Lower lobe of right lung (tissue), 2 donors: ENCODE measurements at regions not wholly inside any gene's neighbourhood (a gene's known extent, or its start where the extent isn't known, plus 50 kb on each side); places are given as distances from the start of the nearest gene placed in this dataset.

Source experiments
- ATAC-seq, 2 donors: fragments of 200-7000 bp; cut with Tn5 transposase; one replicate each; pipeline ENCODE4 v1.9.1; 2020 to 2022; ENCODE audit warnings: mild to moderate bottlenecking in 2 of 2, moderate library complexity in 2 of 2
- DNase-seq: peaks from one replicate; pipeline ENCODE4 v3.0.0-alpha.2; 2020
- H3K27ac ChIP-seq: fragments of 200-600 bp; one replicate; pipeline ENCODE4 v1.8.0; 2022
- H3K27me3 ChIP-seq: fragments of 200-600 bp; one replicate; pipeline ENCODE4 v1.8.0; 2022; ENCODE audit warnings: low read depth
- H3K36me3 ChIP-seq: fragments of 200-600 bp; one replicate; pipeline ENCODE4 v1.8.0; 2022; ENCODE audit warnings: mild to moderate bottlenecking
- H3K4me1 ChIP-seq: fragments of 200-600 bp; one replicate; pipeline ENCODE4 v1.8.0; 2022
- H3K4me3 ChIP-seq: fragments of 200-600 bp; one replicate; pipeline ENCODE4 v1.8.0; 2022; ENCODE audit warnings: mild to moderate bottlenecking
- H3K9me3 ChIP-seq: fragments of 200-600 bp; one replicate; pipeline ENCODE4 v1.8.0; 2022
- intact Hi-C: fragments of 100-400 bp; cut with DNase I; formaldehyde crosslinking; loops from one replicate; pipeline ENCODE4 v1.11.0; 2022
- TF ChIP-seq, protein P1 (sequence below): fragments of 200-600 bp; IDR thresholded peaks from one replicate; pipeline ENCODE4 v1.8.0; 2022; ENCODE audit warnings: antibody characterized with exemption, mild to moderate bottlenecking
- donor health status: DM: no; HTN: yes; CAD: no; lungs with severe emphysema.

DNA sequence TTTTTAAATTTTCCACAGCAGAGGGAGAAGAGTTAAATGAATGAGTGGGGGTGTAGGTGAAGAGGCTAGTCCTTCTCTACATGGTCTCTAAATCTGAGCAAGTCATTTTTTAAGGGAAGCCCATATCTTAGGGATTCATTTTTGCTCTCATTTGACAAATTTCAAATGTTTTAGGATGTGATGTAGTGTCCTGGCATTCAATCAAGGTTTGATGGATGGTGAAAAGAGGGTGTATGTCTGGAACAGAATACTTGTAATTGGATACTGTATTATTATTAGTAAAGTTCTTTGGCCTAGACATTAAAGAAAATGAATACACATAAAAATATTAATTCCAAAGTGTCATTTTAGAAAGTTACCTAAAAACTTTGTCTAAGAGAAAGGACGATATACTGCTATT lies 167.8 kb upstream of the PTBP2 start:
- DNase-seq, result no peak

DNA sequence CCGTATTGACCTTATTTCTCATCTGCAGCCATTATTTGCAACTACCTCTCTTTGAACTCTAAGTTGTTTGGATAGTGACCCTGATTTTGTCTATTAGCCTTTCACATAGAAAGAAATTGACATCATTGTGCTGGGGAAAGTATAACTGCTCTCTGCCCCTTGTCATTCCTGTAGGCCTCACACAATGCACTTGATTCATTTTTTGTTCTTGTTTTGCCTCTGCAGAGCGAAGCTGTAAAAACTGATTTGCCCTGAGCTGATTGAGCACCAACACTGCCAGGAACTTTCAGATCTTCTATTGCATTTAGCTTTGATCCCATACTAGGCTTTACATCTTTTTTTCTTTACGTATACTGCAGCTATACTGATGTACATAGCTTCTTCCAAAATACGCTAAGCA lies 167.2 kb upstream of the PTBP2 start:
- intact Hi-C loops, result no loop called here
- Histone ChIP-seq H3K4me3 (no peak overlapping the region), H3K4me1 (peaks cover 1% of the 10 kb centered on the region), H3K9me3 (no peaks in the 10 kb centered on the region), H3K27ac (no peak overlapping the region), H3K36me3 (no peaks in the 10 kb centered on the region), H3K27me3 (no peaks in the 10 kb centered on the region)
- TF ChIP-seq, protein P1, sequence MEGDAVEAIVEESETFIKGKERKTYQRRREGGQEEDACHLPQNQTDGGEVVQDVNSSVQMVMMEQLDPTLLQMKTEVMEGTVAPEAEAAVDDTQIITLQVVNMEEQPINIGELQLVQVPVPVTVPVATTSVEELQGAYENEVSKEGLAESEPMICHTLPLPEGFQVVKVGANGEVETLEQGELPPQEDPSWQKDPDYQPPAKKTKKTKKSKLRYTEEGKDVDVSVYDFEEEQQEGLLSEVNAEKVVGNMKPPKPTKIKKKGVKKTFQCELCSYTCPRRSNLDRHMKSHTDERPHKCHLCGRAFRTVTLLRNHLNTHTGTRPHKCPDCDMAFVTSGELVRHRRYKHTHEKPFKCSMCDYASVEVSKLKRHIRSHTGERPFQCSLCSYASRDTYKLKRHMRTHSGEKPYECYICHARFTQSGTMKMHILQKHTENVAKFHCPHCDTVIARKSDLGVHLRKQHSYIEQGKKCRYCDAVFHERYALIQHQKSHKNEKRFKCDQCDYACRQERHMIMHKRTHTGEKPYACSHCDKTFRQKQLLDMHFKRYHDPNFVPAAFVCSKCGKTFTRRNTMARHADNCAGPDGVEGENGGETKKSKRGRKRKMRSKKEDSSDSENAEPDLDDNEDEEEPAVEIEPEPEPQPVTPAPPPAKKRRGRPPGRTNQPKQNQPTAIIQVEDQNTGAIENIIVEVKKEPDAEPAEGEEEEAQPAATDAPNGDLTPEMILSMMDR, result no peak
- DNase-seq, result no peak
- ATAC-seq, result no peak

More for the DNA sequence above, 167.8 kb upstream of the PTBP2 start:
- H3K27me3 ChIP-seq, result no peaks in the 10 kb centered on the region
- H3K27ac ChIP-seq, result no peak overlapping the region
- H3K4me3 ChIP-seq, result no peak overlapping the region
- TF ChIP-seq, protein P1, result no peak
- no peaks in the 10 kb centered on the region for H3K4me1 ChIP-seq
- no peaks in the 10 kb centered on the region for H3K36me3 ChIP-seq
- no peak for ATAC-seq
- intact Hi-C loops, result no loop called here
- H3K9me3 ChIP-seq, result no peaks in the 10 kb centered on the region

DNA sequence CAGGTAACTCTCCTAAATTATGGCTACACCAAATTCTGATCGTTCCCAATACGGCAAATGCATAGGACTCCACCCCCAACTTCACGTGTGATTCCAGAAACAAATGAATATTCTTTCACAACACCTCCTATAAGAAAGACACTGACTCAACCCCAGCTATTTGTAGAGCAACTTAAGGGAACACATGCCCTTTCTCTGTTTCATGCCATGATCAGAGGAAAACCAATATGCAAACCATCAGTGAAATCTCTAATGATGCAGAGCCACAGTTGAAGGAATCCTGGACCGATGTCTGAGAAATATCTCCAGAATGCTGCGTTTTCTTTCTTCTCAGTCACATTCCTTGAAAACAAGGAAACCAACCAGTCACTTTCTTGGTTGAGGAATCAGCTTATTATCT lies 164.2 kb upstream of the PTBP2 start:
- TF ChIP-seq, protein P1, result no peak
- Histone ChIP-seq H3K36me3 (no peaks in the 10 kb centered on the region), H3K4me3 (no peak overlapping the region), H3K9me3 (no peaks in the 10 kb centered on the region), H3K27me3 (no peaks in the 10 kb centered on the region), H3K27ac (no peak overlapping the region), H3K4me1 (peaks cover 5% of the 10 kb centered on the region)
- intact Hi-C loops, result no loop called here
- DNase-seq, result no peak
- no peak for ATAC-seq

DNA sequence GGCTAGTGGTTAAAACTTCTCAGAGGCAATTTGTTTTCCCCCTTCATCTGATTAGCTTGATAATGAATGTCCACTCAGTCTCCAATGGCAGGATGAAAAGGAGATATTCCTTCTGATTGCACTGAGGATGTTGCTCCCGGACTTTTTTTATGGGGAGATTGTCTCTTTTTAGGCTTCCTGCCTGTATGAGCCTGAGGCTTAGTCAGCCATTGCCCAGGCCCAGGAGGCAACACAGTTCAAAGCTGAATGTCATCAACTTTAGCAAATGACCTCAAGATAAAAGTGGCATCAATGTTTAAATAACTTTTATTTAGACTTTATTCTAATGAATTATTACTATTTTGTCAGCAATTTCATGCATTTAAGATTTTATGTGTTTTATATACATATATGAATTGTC lies 162.9 kb upstream of the PTBP2 start:
- Histone ChIP-seq H3K4me1 (peaks cover 5% of the 10 kb centered on the region), H3K4me3 (no peak overlapping the region), H3K36me3 (no peaks in the 10 kb centered on the region), H3K27ac (no peak overlapping the region), H3K9me3 (no peaks in the 10 kb centered on the region), H3K27me3 (no peaks in the 10 kb centered on the region)
- no peak for DNase-seq
- no peak for ATAC-seq
- intact Hi-C loops, result no loop called here
- TF ChIP-seq, protein P1, result no peak

DNA sequence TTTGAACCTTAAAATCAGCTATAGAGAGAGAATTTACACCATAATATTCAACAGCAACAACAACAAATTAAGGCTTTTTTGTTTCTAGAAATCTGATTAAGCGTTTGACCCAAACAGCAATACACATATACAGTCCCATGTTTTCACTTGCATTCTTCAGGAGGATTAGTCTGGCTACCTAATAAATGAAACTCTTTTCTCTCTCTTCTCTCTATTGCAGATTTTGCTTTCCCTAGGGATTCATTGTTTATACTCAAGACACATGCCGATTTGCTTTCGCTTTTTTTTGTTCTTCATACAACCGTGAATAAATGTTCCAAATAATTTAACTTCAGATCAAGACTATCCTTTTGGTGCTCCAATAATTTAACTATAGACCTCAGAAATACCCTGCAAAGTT lies 162.4 kb upstream of the PTBP2 start:
- TF ChIP-seq, protein P1, result no peak
- DNase-seq (no peak), ATAC-seq (no peak)
- Histone ChIP-seq H3K4me3 (no peak overlapping the region), H3K4me1 (peaks cover 5% of the 10 kb centered on the region), H3K9me3 (no peaks in the 10 kb centered on the region), H3K36me3 (no peaks in the 10 kb centered on the region), H3K27me3 (no peaks in the 10 kb centered on the region), H3K27ac (no peak overlapping the region)
- intact Hi-C loops, result no loop called here
